SH-SY5Y (cell line): ENCODE measurements at regions not wholly inside any gene's neighbourhood (a gene's known extent, or its start where the extent isn't known, plus 50 kb on each side); places are given as distances from the start of the nearest gene placed in this dataset.

Experiments used
- GATA2 ChIP-seq: IDR thresholded peaks from 2 replicates; pipeline ENCODE4 v1.6.1; 2011; ENCODE audit warnings: mild to moderate bottlenecking, low read depth, low read length
- GATA3 ChIP-seq: IDR thresholded peaks from 2 replicates; pipeline ENCODE4 v1.6.1; 2011; ENCODE audit warnings: low read depth, mild to moderate bottlenecking, low read length, moderate library complexity

GRCh38 chr10:124252097-124252715, 158.8 kb upstream of the CHST15 start:
- TF ChIP-seq GATA2 (no peak), GATA3 (no peak)
